Neural cell (in vitro differentiated cells): ENCODE measurements at regions not wholly inside any gene's neighbourhood (a gene's known extent, or its start where the extent isn't known, plus 50 kb on each side); places are given as distances from the start of the nearest gene placed in this dataset.

ENCODE experiments used
- H2AFZ ChIP-seq: fragments of 200-600, 300-800 bp; sonication (generic), shearing (Covaris generic); 2 replicates; pipeline ENCODE4 v1.6.0; 2014; ENCODE audit warnings: low read depth, mild to moderate bottlenecking, antibody characterized with exemption, low read length, moderate library complexity
- H3F3A ChIP-seq: fragments of 200-600 bp; shearing (Covaris generic); 2 replicates; pipeline ENCODE4 v1.6.1; 2016; ENCODE audit warnings: mild to moderate bottlenecking, moderate library complexity, mixed read lengths, antibody characterized with exemption, low read length; ENCODE audit not compliant: insufficient read depth, poor library complexity, severe bottlenecking
- H3K27ac ChIP-seq: fragments of 200-600, 300-800 bp; sonication (generic), shearing (Covaris generic); 2 replicates; pipeline ENCODE4 v1.5.1; 2014; ENCODE audit warnings: mild to moderate bottlenecking, low read length, moderate library complexity
- H3K27me3 ChIP-seq: fragments of 300-800, 200-600 bp; sonication (generic), shearing (Covaris generic); 2 replicates; pipeline ENCODE4 v1.6.0; 2014; ENCODE audit warnings: mild to moderate bottlenecking, low read depth, low read length, moderate library complexity; ENCODE audit not compliant: insufficient read depth
- H3K36me3 ChIP-seq: fragments of 300-800, 200-600 bp; sonication (generic), shearing (Covaris generic); 2 replicates; pipeline ENCODE4 v1.5.1; 2014; ENCODE audit warnings: mild to moderate bottlenecking, antibody characterized with exemption, low read length, moderate library complexity; ENCODE audit not compliant: insufficient read depth
- H3K4me2 ChIP-seq: fragments of 300-800, 200-600 bp; sonication (generic), shearing (Covaris generic); 2 replicates; pipeline ENCODE4 v1.6.0; 2014; ENCODE audit warnings: mild to moderate bottlenecking, low read length
- H3K4me3 ChIP-seq: fragments of 300-800, 200-600 bp; sonication (generic), shearing (Covaris generic); 2 replicates; pipeline ENCODE4 v1.5.1; 2014; ENCODE audit warnings: mild to moderate bottlenecking, low read length, moderate library complexity
- H3K79me2 ChIP-seq: fragments of 200-600 bp; shearing (Covaris generic); replicated peaks from 2 replicates; pipeline ENCODE4 v1.6.0; 2014; ENCODE audit warnings: mild to moderate bottlenecking, low read length, moderate library complexity; ENCODE audit not compliant: insufficient read depth
- H3K9ac ChIP-seq: fragments of 300-800, 200-600 bp; sonication (generic), shearing (Covaris generic); 2 replicates; pipeline ENCODE4 v1.6.1; 2016; ENCODE audit warnings: mild to moderate bottlenecking, low read length, mixed read lengths
- H3K9me2 ChIP-seq: fragments of 200-600 bp; shearing (Covaris generic); 2 replicates; pipeline ENCODE4 v1.6.1; 2016; ENCODE audit warnings: mild to moderate bottlenecking, low read length, mixed read lengths; ENCODE audit not compliant: insufficient read depth
- H3K9me3 ChIP-seq: fragments of 200-600, 300-800 bp; sonication (generic), shearing (Covaris generic); 2 replicates; pipeline ENCODE4 v1.6.1; 2016; ENCODE audit warnings: mild to moderate bottlenecking, mixed run types, low read length, moderate library complexity, mixed read lengths
- H4K20me1 ChIP-seq: fragments of 200-600 bp; shearing (Covaris generic); 2 replicates; pipeline ENCODE4 v1.6.1; 2016; ENCODE audit warnings: mild to moderate bottlenecking, mixed run types; ENCODE audit not compliant: insufficient read depth
- CTCF ChIP-seq: fragments of 450-650 bp; IDR thresholded peaks from 2 replicates; pipeline ENCODE4 v1.5.1; 2014; ENCODE audit warnings: antibody characterized with exemption, mild to moderate bottlenecking, moderate library complexity; ENCODE audit not compliant: poor library complexity, severe bottlenecking
- EP300 ChIP-seq: fragments of 450-650 bp; conservative IDR thresholded peaks from 2 replicates; pipeline ENCODE4 v1.6.1; 2014; ENCODE audit warnings: antibody characterized with exemption, mild to moderate bottlenecking, moderate library complexity; ENCODE audit not compliant: poor library complexity, severe bottlenecking
- EZH2 ChIP-seq: fragments of 200-600, 300-800 bp; shearing (Covaris generic), sonication (generic); IDR thresholded peaks from 2 replicates; pipeline ENCODE4 v1.6.1; 2014; ENCODE audit warnings: antibody characterized with exemption, low read length, borderline replicate concordance, mild to moderate bottlenecking; ENCODE audit not compliant: insufficient read depth, poor library complexity, severe bottlenecking
- MXI1 ChIP-seq: fragments of 450-650 bp; conservative IDR thresholded peaks from 2 replicates; pipeline ENCODE4 v1.6.1; 2014; ENCODE audit warnings: antibody characterized with exemption, mild to moderate bottlenecking; ENCODE audit not compliant: poor library complexity, severe bottlenecking
- POLR2AphosphoS5 ChIP-seq: IDR thresholded peaks from 2 replicates; pipeline ENCODE4 v1.6.1; 2012
- RAD21 ChIP-seq: fragments of 450-650 bp; conservative IDR thresholded peaks from 2 replicates; pipeline ENCODE4 v1.6.1; 2014; ENCODE audit warnings: antibody characterized with exemption, mild to moderate bottlenecking, moderate library complexity
- REST ChIP-seq: IDR thresholded peaks from 2 replicates; pipeline ENCODE4 v1.6.1; 2012; ENCODE audit warnings: borderline replicate concordance
- SMC3 ChIP-seq: fragments of 450-650 bp; conservative IDR thresholded peaks from 2 replicates; pipeline ENCODE4 v1.6.1; 2014; ENCODE audit warnings: antibody characterized with exemption, mild to moderate bottlenecking, moderate library complexity; ENCODE audit not compliant: poor library complexity
- TAF1 ChIP-seq: IDR thresholded peaks from 2 replicates; pipeline ENCODE4 v1.6.1; 2012; ENCODE audit warnings: low read depth

- Histone ChIP-seq H3K4me3 (no peak overlapping the region), H3K36me3 (no peaks in the 10 kb centered on the region), H3K4me2 (no peak overlapping the region), H3K9ac (no peak overlapping the region), H3K79me2 (no peaks in the 10 kb centered on the region), H4K20me1 (no peaks in the 10 kb centered on the region), H2AFZ (no peak overlapping the region), H3K9me2 (no peaks in the 10 kb centered on the region), H3K27ac (no peak overlapping the region), H3K27me3 (no peaks in the 10 kb centered on the region), H3F3A (no peaks in the 10 kb centered on the region), H3K9me3 (no peaks in the 10 kb centered on the region)
- TF ChIP-seq REST: no peak
- no peak for TF ChIP-seq POLR2AphosphoS5
- no peak for TF ChIP-seq MXI1
- no peak for TF ChIP-seq CTCF
- no peak for TF ChIP-seq EP300
- no peak for TF ChIP-seq EZH2
- TF ChIP-seq RAD21: no peak
- TF ChIP-seq TAF1: no peak
- no peak for TF ChIP-seq SMC3
Measured at GRCh38 chr4:65738134-65738533, 67.8 kb upstream of the EPHA5 start.

GRCh38 chr4:65737672-65738071 lies 67.4 kb upstream of the EPHA5 start:
- Histone ChIP-seq H3K4me3 (no peak overlapping the region), H3K4me2 (no peak overlapping the region), H3K9ac (no peak overlapping the region), H3F3A (no peaks in the 10 kb centered on the region), H3K9me2 (no peaks in the 10 kb centered on the region), H3K36me3 (no peaks in the 10 kb centered on the region), H3K9me3 (no peaks in the 10 kb centered on the region), H3K27me3 (no peaks in the 10 kb centered on the region), H3K79me2 (no peaks in the 10 kb centered on the region), H2AFZ (no peak overlapping the region), H4K20me1 (no peaks in the 10 kb centered on the region), H3K27ac (no peak overlapping the region)
- no peak for TF ChIP-seq SMC3
- no peak for TF ChIP-seq EZH2
- TF ChIP-seq EP300: no peak
- no peak for TF ChIP-seq MXI1
- TF ChIP-seq RAD21: no peak
- TF ChIP-seq TAF1: no peak
- TF ChIP-seq REST: no peak
- TF ChIP-seq CTCF: no peak
